IMR-90 (cell line): ENCODE measurements at regions not wholly inside any gene's neighbourhood (a gene's known extent, or its start where the extent isn't known, plus 50 kb on each side); places are given as distances from the start of the nearest gene placed in this dataset.

Experiments
- ATAC-seq: fragments of 200-7000 bp; cut with Tn5 transposase; 2 replicates; pipeline ENCODE4 v1.9.1; 2020; ENCODE audit warnings: low read depth, mild to moderate bottlenecking, moderate library complexity
- BruUV-seq: library from RNA; stranded (reverse); fragments of 400-500 nt; replicated peaks from 2 replicates; lab custom pipeline; 2021; lab: Mats Ljungman, UMichigan
- CTCF ChIA-PET: fragments of 300-600 bp; formaldehyde crosslinking; extraction: SDS; loops from one replicate; lab custom pipeline; 2021; ENCODE audit warnings: antibody characterized with exemption; lab: Yijun Ruan, JAX
- POLR2A ChIA-PET: fragments of 300-600 bp; sonication (Branson Sonifier 250); formaldehyde crosslinking; loops from one replicate; lab custom pipeline; 2022; ENCODE audit warnings: antibody characterized with exemption; ENCODE audit not compliant: unreplicated experiment; lab: Charles Lee
- DNase-seq: peaks from one replicate; pipeline ENCODE4 v3.0.0; 2013
- H2AFZ ChIP-seq: replicated peaks from 2 replicates; pipeline ENCODE3; 2013; ENCODE audit warnings: low read length, mild to moderate bottlenecking; ENCODE audit not compliant: poor library complexity
- H2AK5ac ChIP-seq: 2 replicates; pipeline ENCODE4 v1.6.1; 2013; ENCODE audit warnings: low read depth, low read length, inconsistent platforms
- H2AK9ac ChIP-seq: replicated peaks from 2 replicates; pipeline ENCODE3; 2013; ENCODE audit warnings: mild to moderate bottlenecking, low read depth, low read length, moderate library complexity; ENCODE audit not compliant: poor library complexity
- H2BK120ac ChIP-seq: 2 replicates; pipeline ENCODE4 v1.6.1; 2013; ENCODE audit warnings: low read depth, low read length, inconsistent platforms
- H2BK15ac ChIP-seq: 3 replicates; pipeline ENCODE4 v1.6.1; 2013; ENCODE audit warnings: low read depth, low read length, inconsistent platforms
- H2BK20ac ChIP-seq: 2 replicates; pipeline ENCODE4 v1.6.1; 2013; ENCODE audit warnings: low read depth, mild to moderate bottlenecking, inconsistent platforms, low read length, moderate library complexity
- H2BK5ac ChIP-seq: 2 replicates; pipeline ENCODE4 v1.6.1; 2013; ENCODE audit warnings: mild to moderate bottlenecking, low read depth, low read length, inconsistent platforms; ENCODE audit not compliant: poor library complexity, severe bottlenecking
- H3K14ac ChIP-seq: replicated peaks from 2 replicates; pipeline ENCODE4 v1.6.1; 2013; ENCODE audit warnings: low read depth, low read length, inconsistent platforms
- H3K18ac ChIP-seq: 2 replicates; pipeline ENCODE4 v1.6.1; 2013; ENCODE audit warnings: low read depth, low read length, control low read depth
- H3K23ac ChIP-seq: 2 replicates; pipeline ENCODE4 v1.6.1; 2013; ENCODE audit warnings: low read depth, low read length, inconsistent platforms
- H3K27ac ChIP-seq: 2 replicates; pipeline ENCODE4 v1.5.1; 2013; ENCODE audit warnings: mild to moderate bottlenecking, control low read depth, low read length; ENCODE audit not compliant: insufficient read depth
- H3K27me3 ChIP-seq: 2 replicates; pipeline ENCODE4 v1.6.1; 2013; ENCODE audit warnings: low read length; ENCODE audit not compliant: control insufficient read depth, insufficient read depth
- H3K36me3 ChIP-seq: 2 replicates; pipeline ENCODE4 v1.6.1; 2013; ENCODE audit warnings: low read length, mixed read lengths; ENCODE audit not compliant: control insufficient read depth, insufficient read depth
- H3K4ac ChIP-seq: 2 replicates; pipeline ENCODE4 v1.6.1; 2013; ENCODE audit warnings: low read depth, low read length, inconsistent platforms
- H3K4me1 ChIP-seq: 2 replicates; pipeline ENCODE4 v1.6.1; 2013; ENCODE audit warnings: low read length, mixed read lengths; ENCODE audit not compliant: control insufficient read depth, insufficient read depth
- H3K4me2 ChIP-seq: 2 replicates; pipeline ENCODE4 v1.6.1; 2013; ENCODE audit warnings: low read depth, mild to moderate bottlenecking, control low read depth, low read length, moderate library complexity
- H3K4me3 ChIP-seq: 2 replicates; pipeline ENCODE4 v1.5.1; 2013; ENCODE audit warnings: low read depth, mild to moderate bottlenecking, control low read depth, low read length, moderate library complexity; ENCODE audit not compliant: insufficient read depth
- H3K56ac ChIP-seq: 2 replicates; pipeline ENCODE4 v1.6.1; 2013; ENCODE audit warnings: low read length, inconsistent platforms; ENCODE audit not compliant: insufficient read depth; ENCODE audit errors: extremely low read depth
- H3K79me1 ChIP-seq, 2 experiments: 2 replicates each; pipeline ENCODE4 v1.6.1; 2013; ENCODE audit warnings: low read length in 2 of 2, inconsistent platforms in 1 of 2, low read depth in 1 of 2
- H3K9ac ChIP-seq: 2 replicates; pipeline ENCODE4 v1.6.1; 2013; ENCODE audit warnings: low read depth, low read length, control low read depth
- H3K9me1 ChIP-seq: 2 replicates; pipeline ENCODE4 v1.6.1; 2013; ENCODE audit warnings: low read length, inconsistent platforms; ENCODE audit not compliant: insufficient read depth
- H3K9me3 ChIP-seq: 2 replicates; pipeline ENCODE4 v1.6.1; 2013; ENCODE audit warnings: low read length; ENCODE audit not compliant: control insufficient read depth, insufficient read depth
- H4K20me1 ChIP-seq: 2 replicates; pipeline ENCODE4 v1.6.1; 2013; ENCODE audit warnings: low read length, inconsistent platforms; ENCODE audit not compliant: insufficient read depth
- H4K5ac ChIP-seq: 2 replicates; pipeline ENCODE4 v1.6.1; 2013; ENCODE audit warnings: mild to moderate bottlenecking, low read depth, low read length, control low read depth
- H4K8ac ChIP-seq, 2 experiments: 2 replicates each; pipeline ENCODE4 v1.6.1; 2013; ENCODE audit warnings: low read depth in 2 of 2, low read length in 2 of 2, control low read depth in 1 of 2, inconsistent platforms in 1 of 2
- H4K91ac ChIP-seq: 2 replicates; pipeline ENCODE4 v1.6.1; 2013; ENCODE audit warnings: low read depth, low read length, inconsistent platforms; ENCODE audit not compliant: insufficient read depth
- MXI1 ChIP-seq: IDR thresholded peaks from 2 replicates; pipeline ENCODE4 v1.6.1; 2012; ENCODE audit warnings: low read depth, mild to moderate bottlenecking, low read length, moderate library complexity, borderline replicate concordance
- RAD21 ChIP-seq: IDR thresholded peaks from 2 replicates; pipeline ENCODE4 v1.6.1; 2012; ENCODE audit warnings: low read length, improper control_type of control experiment
- SMC3 ChIP-seq: fragments of 150-350 bp; IDR thresholded peaks from 2 replicates; pipeline ENCODE4 v1.6.1; 2016; ENCODE audit warnings: low read depth, mild to moderate bottlenecking, antibody characterized with exemption, low read length, moderate library complexity
- WGBS, 2 experiments: methylation state at CpG; one replicate each; pipeline versions ENCODE4 v1.1.5 to v1.1.7; 2013; ENCODE audit warnings: missing lambda C conversion rate in 2 of 2; ENCODE audit not compliant: insufficient read length in 1 of 2; ENCODE audit errors: extremely low coverage in 2 of 2; 5-methylcytosine and 5-hydroxymethylcytosine counted together
- dilution Hi-C: fragments of 300-500 bp; cut with HindIII; formaldehyde crosslinking; loops from one replicate; pipeline ENCODE4 v1.14.3; 2018; ENCODE audit warnings: low sequenced_read_pairs; ENCODE audit not compliant: unreplicated experiment
- in situ Hi-C: fragments of 300-500 bp; cut with MboI; formaldehyde crosslinking; loops from 3 replicates; pipeline ENCODE4 v1.14.3; 2019; ENCODE audit warnings: low sequenced_read_pairs, inconsistent platforms, mixed read lengths
- intact Hi-C: fragments of 100-400 bp; cut with micrococcal nuclease; formaldehyde crosslinking; loops from 2 replicates; pipeline ENCODE4 v1.10.0; 2022

GRCh38 chr9:12956261-12956660 lies 181.4 kb downstream of the LURAP1L start:
- Histone ChIP-seq H3K9me1 (no peaks in the 10 kb centered on the region), H3K36me3 (no peaks in the 10 kb centered on the region), H3K4me1 (no peaks in the 10 kb centered on the region), H2AFZ (no peak overlapping the region), H3K9ac (no peak overlapping the region), H2AK5ac (no peak overlapping the region), H4K91ac (no peak overlapping the region), H4K5ac (no peak overlapping the region; the same call in 1 of the 2 replicates), H4K20me1 (no peaks in the 10 kb centered on the region), H3K14ac (no peak overlapping the region), H3K9me3 (no peaks in the 10 kb centered on the region), H3K4me2 (no peak overlapping the region), H4K8ac (no peak overlapping the region), H3K18ac (no peak overlapping the region), H2BK120ac (no peak overlapping the region), H2BK20ac (no peak overlapping the region), H2AK9ac (no peak overlapping the region), H3K27ac (peak overlapping the region; percentile 29; the same call in 1 of the 2 replicates), H3K27me3 (no peaks in the 10 kb centered on the region), H2BK15ac (no peak overlapping the region), H3K79me1 (no peaks in the 10 kb centered on the region), H3K23ac (no peak overlapping the region), H3K4ac (no peak overlapping the region), H3K56ac (no peak overlapping the region), H3K4me3 (no peak overlapping the region), H2BK5ac (no peak overlapping the region)
- ChIA-PET CTCF (no interaction called here), POLR2A (no interaction called here)
- no TSS peak for BruUV-seq
- intact Hi-C loops (no loop called here), dilution Hi-C loops (no loop called here), in situ Hi-C loops (no loop called here)
- no CpG with 5 or more reads among the region's 3 CpGs for WGBS, 2 experiments
- TF ChIP-seq MXI1 (no peak), RAD21 (no peak), SMC3 (no peak)
- DNase-seq (no peak), ATAC-seq (peak; percentile 56)
